K562 (cell line): ENCODE measurements at regions not wholly inside any gene's neighbourhood (a gene's known extent, or its start where the extent isn't known, plus 50 kb on each side); places are given as distances from the start of the nearest gene placed in this dataset.

Experiments
- ATAC-seq: fragments of 200-7000 bp; cut with Tn5 transposase; 3 replicates; pipeline ENCODE4 v1.9.1; 2020; ENCODE audit warnings: moderate library complexity
- BruUV-seq: library from RNA; stranded (reverse); fragments of 400-500 nt; replicated peaks from 2 replicates; lab custom pipeline; 2021; lab: Mats Ljungman, UMichigan
- CTCF ChIA-PET: fragments of 300-600 bp; formaldehyde crosslinking; extraction: SDS; loops from one replicate; lab custom pipeline; 2021; ENCODE audit warnings: low intra/inter-chr PET ratio; lab: Yijun Ruan, JAX
- POLR2A ChIA-PET: fragments of 300-600, 350-650 bp; sonication (Branson Sonifier 250); formaldehyde crosslinking; extraction: SDS; loops from one replicate; lab custom pipeline; 2021; ENCODE audit warnings: antibody characterized with exemption, inconsistent platforms; lab: Yijun Ruan, JAX
- DNase-seq, 4 experiments: peaks; one replicate each; pipeline versions ENCODE4 v3.0.0 to v3.0.0-alpha.2; 2011 to 2018; ENCODE audit warnings: low spot score in 3 of 4, mixed read lengths in 3 of 4; ENCODE audit errors: extremely low read depth in 1 of 4
- FAIRE-seq: peaks from 2 replicates; lab custom pipeline; 2011; peaks lifted over from hg19 to GRCh38; lab: Jason Lieb, UNC
- H2AFZ ChIP-seq: 2 replicates; pipeline ENCODE4 v1.6.0; 2011; ENCODE audit warnings: low read depth, low read length, control low read depth, inconsistent platforms
- H3K27ac ChIP-seq: fragments of 200-600 bp; 3 replicates; pipeline ENCODE4 v1.8.0; 2011; ENCODE audit warnings: low read depth, mild to moderate bottlenecking, control low read depth, inconsistent platforms, low read length, moderate library complexity, mixed read lengths; ENCODE audit errors: extremely low read depth
- H3K27me3 ChIP-seq, 2 experiments: fragments of 300-600 bp in 1 of 2; 2 replicates in 1 of 2; 3 replicates in 1 of 2; pipeline versions ENCODE4 v1.6.0 to v1.8.0; 2011; ENCODE audit warnings: inconsistent platforms in 2 of 2, low read length in 2 of 2, mild to moderate bottlenecking in 1 of 2, mixed read lengths in 1 of 2, moderate library complexity in 1 of 2; ENCODE audit not compliant: control insufficient read depth in 2 of 2, insufficient read depth in 2 of 2
- H3K36me3 ChIP-seq: fragments of 300-600 bp; 3 replicates; pipeline ENCODE4 v1.8.0; 2011; ENCODE audit warnings: mild to moderate bottlenecking, low read length, inconsistent platforms; ENCODE audit not compliant: control insufficient read depth, insufficient read depth
- H3K4me1 ChIP-seq, 2 experiments: fragments of 200-600 bp in 1 of 2; replicated peaks in 1 of 2; 2 replicates in 1 of 2; 3 replicates in 1 of 2; pipeline versions ENCODE4 v1.5.1 to v1.8.0; 2011; ENCODE audit warnings: inconsistent platforms in 2 of 2, low read length in 2 of 2, mild to moderate bottlenecking in 1 of 2, mixed read lengths in 1 of 2, moderate library complexity in 1 of 2; ENCODE audit not compliant: control insufficient read depth in 2 of 2, insufficient read depth in 2 of 2
- H3K4me2 ChIP-seq: 2 replicates; pipeline ENCODE4 v1.6.1; 2011; ENCODE audit warnings: low read length, control low read depth, inconsistent platforms, mixed read lengths; ENCODE audit not compliant: insufficient read depth
- H3K4me3 ChIP-seq: fragments of 200-600 bp; sonication (generic), shearing (Covaris generic); 2 replicates; pipeline ENCODE4 v1.5.1; 2016; ENCODE audit warnings: control low read depth, inconsistent platforms
- H3K79me2 ChIP-seq: fragments of 200-600 bp; 3 replicates; pipeline ENCODE4 v1.8.0; 2011; ENCODE audit warnings: low read length, inconsistent platforms; ENCODE audit not compliant: control insufficient read depth, insufficient read depth
- H3K9ac ChIP-seq, 2 experiments: 2 replicates each; pipeline versions ENCODE4 v1.6.0 to v1.6.1; 2011; ENCODE audit warnings: low read depth in 2 of 2, low read length in 2 of 2, control low read depth in 1 of 2, inconsistent platforms in 1 of 2, mild to moderate bottlenecking in 1 of 2, mixed read lengths in 1 of 2; ENCODE audit not compliant: insufficient read depth in 1 of 2
- H3K9me1 ChIP-seq: one replicate; pipeline ENCODE4 v1.6.0; 2011; ENCODE audit warnings: inconsistent platforms, mild to moderate bottlenecking, low read length, moderate library complexity; ENCODE audit not compliant: control insufficient read depth, insufficient read depth
- H3K9me3 ChIP-seq: replicated peaks from 2 replicates; pipeline ENCODE4 v1.5.1; 2011; ENCODE audit warnings: low read depth, low read length, inconsistent platforms; ENCODE audit not compliant: control insufficient read depth, insufficient read depth
- H4K20me1 ChIP-seq: replicated peaks from 2 replicates; pipeline ENCODE4 v1.6.1; 2011; ENCODE audit warnings: low read length, inconsistent platforms, mixed read lengths; ENCODE audit not compliant: control insufficient read depth, insufficient read depth
- CREB1 ChIP-seq, 2 experiments: sonication (generic) in 1 of 2; formaldehyde crosslinking in 1 of 2; IDR thresholded peaks; 2 replicates each; pipeline versions ENCODE4 v1.6.1 to v1.8.0; 2012 to 2022; ENCODE audit warnings: inconsistent platforms in 1 of 2, mild to moderate bottlenecking in 1 of 2, missing genetic modification reagents in 1 of 2, moderate library complexity in 1 of 2
- DACH1 ChIP-seq: fragments of 450-650 bp; IDR thresholded peaks from 2 replicates; pipeline ENCODE4 v1.6.1; 2018; ENCODE audit not compliant: partially characterized antibody
- ELF2 ChIP-seq: fragments of 250-450 bp; sonication (Bioruptor Pico); IDR thresholded peaks from 2 replicates; pipeline ENCODE4 v1.5.0; 2021; ENCODE audit warnings: mild to moderate bottlenecking
- ETS2 ChIP-seq: IDR thresholded peaks from 2 replicates; pipeline ENCODE4 v1.6.1; 2016; ENCODE audit warnings: borderline replicate concordance, missing genetic modification characterization, mild to moderate bottlenecking, moderate library complexity, missing compliant biosample characterization; ENCODE audit not compliant: poor library complexity, severe bottlenecking
- SOX6 ChIP-seq: fragments of 450-650 bp; IDR thresholded peaks from 2 replicates; pipeline ENCODE4 v1.6.1; 2014; ENCODE audit warnings: mild to moderate bottlenecking
- STAT5B ChIP-seq: fragments of 250-450 bp; sonication (Bioruptor Pico); IDR thresholded peaks from 2 replicates; pipeline ENCODE4 v1.8.0; 2021; ENCODE audit warnings: mild to moderate bottlenecking, inconsistent platforms
- ZNF316 ChIP-seq: fragments of 450-650 bp; IDR thresholded peaks from 2 replicates; pipeline ENCODE4 v1.6.1; 2016
- ZNF347 ChIP-seq: fragments of 450-650 bp; formaldehyde crosslinking; IDR thresholded peaks from 2 replicates; pipeline ENCODE4 v1.4.0; 2020; ENCODE audit warnings: low read depth, mild to moderate bottlenecking, moderate library complexity
- ZNF507 ChIP-seq: conservative IDR thresholded peaks from 2 replicates; pipeline ENCODE4 v1.6.1; 2017; ENCODE audit warnings: missing genetic modification characterization, missing compliant biosample characterization
- whole genome bisulfite sequencing: fragments of 100-300 bp; shearing (Covaris generic); methylation state at CpG from one replicate; pipeline ENCODE4 v1.1.6; 2016; ENCODE audit warnings: low coverage, mixed read lengths; ENCODE audit not compliant: insufficient coverage; ENCODE audit errors: missing lambda C conversion rate; 5-methylcytosine and 5-hydroxymethylcytosine counted together
- in situ Hi-C: fragments of 300-500 bp; cut with MboI; formaldehyde crosslinking; loops from 4 replicates; pipeline ENCODE4 v1.15.0; 2018; ENCODE audit warnings: inconsistent platforms, mixed read lengths
- intact Hi-C: fragments of 100-400 bp; cut with micrococcal nuclease; formaldehyde crosslinking; loops from 2 replicates; pipeline ENCODE4 v1.14.2; 2022
- TF ChIP-seq, protein P1 (sequence below): sonication (generic); formaldehyde crosslinking; IDR thresholded peaks from 2 replicates; pipeline ENCODE4 v1.4.0; 2020; ENCODE audit warnings: mild to moderate bottlenecking, missing genetic modification reagents
- TF ChIP-seq, protein P2 (sequence below): fragments of 150-350 bp; conservative IDR thresholded peaks from 2 replicates; pipeline ENCODE4 v1.6.1; 2014; ENCODE audit warnings: low read length

DNA sequence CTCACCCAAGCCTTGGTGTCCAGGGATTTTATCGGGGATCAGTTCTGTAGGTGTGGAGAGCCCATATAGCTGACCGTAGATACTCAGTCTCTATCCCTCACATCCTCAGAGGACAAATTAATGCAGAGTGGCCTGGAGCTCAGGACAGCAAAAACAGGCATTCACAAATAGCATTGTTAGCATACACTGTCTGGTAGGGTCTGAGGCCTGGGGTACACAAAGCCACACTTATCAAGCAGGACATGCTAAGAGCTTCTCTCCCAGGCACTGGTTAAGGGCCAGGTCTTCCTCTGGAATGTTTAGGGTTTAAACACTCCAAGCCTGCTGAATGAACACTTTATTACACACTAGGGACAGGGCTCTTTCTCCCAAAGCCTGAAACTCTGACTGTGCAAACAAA lies 253.2 kb downstream of the NEDD1 start:
- ATAC-seq (no peak), DNase-seq (no peak), FAIRE-seq (no peak)
- no peak overlapping the region for H3K27ac ChIP-seq
- no peak overlapping the region for H3K4me3 ChIP-seq
- BruUV-seq, result no TSS peak
- no peaks in the 10 kb centered on the region for H3K36me3 ChIP-seq
- intact Hi-C loops, result no loop called here
- WGBS, result 0% methylated on average over 2 of the region's 2 CpGs
- no peak overlapping the region for H2AFZ ChIP-seq
- ChIA-PET POLR2A (interaction anchor here (1.0 kb wide), 1 partner anchor 8 kb away, joined by 3 read pairs; no protein-coding TSS in a partner anchor), CTCF (no interaction called here)
- H3K4me2 ChIP-seq, result no peak overlapping the region
- H3K27me3 ChIP-seq, result no peaks in the 10 kb centered on the region
- no peaks in the 10 kb centered on the region for H3K9me3 ChIP-seq
- no peaks in the 10 kb centered on the region for H3K4me1 ChIP-seq
- H3K79me2 ChIP-seq, result no peaks in the 10 kb centered on the region
- H3K9me1 ChIP-seq, result no peaks in the 10 kb centered on the region
- H3K9ac ChIP-seq, result no peak overlapping the region
- H4K20me1 ChIP-seq, result no peaks in the 10 kb centered on the region
- TF ChIP-seq DACH1 (no peak), STAT5B (CRISPR knock-in tag) (no peak), CREB1 (IDR thresholded peaks at IDR 0.05) (no peak), CREB1 (CRISPR knock-in tag; IDR thresholded peaks at IDR 0.05) (no peak), ZNF316 (no peak), ZNF507 (tag) (no peak), ELF2 (no peak), SOX6 (no peak), ETS2 (tag) (no peak), ZNF347 (CRISPR knock-in tag) (no peak)
- TF ChIP-seq, protein P1, sequence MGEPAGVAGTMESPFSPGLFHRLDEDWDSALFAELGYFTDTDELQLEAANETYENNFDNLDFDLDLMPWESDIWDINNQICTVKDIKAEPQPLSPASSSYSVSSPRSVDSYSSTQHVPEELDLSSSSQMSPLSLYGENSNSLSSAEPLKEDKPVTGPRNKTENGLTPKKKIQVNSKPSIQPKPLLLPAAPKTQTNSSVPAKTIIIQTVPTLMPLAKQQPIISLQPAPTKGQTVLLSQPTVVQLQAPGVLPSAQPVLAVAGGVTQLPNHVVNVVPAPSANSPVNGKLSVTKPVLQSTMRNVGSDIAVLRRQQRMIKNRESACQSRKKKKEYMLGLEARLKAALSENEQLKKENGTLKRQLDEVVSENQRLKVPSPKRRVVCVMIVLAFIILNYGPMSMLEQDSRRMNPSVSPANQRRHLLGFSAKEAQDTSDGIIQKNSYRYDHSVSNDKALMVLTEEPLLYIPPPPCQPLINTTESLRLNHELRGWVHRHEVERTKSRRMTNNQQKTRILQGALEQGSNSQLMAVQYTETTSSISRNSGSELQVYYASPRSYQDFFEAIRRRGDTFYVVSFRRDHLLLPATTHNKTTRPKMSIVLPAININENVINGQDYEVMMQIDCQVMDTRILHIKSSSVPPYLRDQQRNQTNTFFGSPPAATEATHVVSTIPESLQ, result no peak
- TF ChIP-seq, protein P2, sequence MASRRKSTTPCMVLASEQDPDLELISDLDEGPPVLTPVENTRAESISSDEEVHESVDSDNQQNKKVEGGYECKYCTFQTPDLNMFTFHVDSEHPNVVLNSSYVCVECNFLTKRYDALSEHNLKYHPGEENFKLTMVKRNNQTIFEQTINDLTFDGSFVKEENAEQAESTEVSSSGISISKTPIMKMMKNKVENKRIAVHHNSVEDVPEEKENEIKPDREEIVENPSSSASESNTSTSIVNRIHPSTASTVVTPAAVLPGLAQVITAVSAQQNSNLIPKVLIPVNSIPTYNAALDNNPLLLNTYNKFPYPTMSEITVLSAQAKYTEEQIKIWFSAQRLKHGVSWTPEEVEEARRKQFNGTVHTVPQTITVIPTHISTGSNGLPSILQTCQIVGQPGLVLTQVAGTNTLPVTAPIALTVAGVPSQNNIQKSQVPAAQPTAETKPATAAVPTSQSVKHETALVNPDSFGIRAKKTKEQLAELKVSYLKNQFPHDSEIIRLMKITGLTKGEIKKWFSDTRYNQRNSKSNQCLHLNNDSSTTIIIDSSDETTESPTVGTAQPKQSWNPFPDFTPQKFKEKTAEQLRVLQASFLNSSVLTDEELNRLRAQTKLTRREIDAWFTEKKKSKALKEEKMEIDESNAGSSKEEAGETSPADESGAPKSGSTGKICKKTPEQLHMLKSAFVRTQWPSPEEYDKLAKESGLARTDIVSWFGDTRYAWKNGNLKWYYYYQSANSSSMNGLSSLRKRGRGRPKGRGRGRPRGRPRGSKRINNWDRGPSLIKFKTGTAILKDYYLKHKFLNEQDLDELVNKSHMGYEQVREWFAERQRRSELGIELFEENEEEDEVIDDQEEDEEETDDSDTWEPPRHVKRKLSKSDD, result no peak
- in situ Hi-C loops, result no loop called here
